Nephron progenitor cell (in vitro differentiated cells): ENCODE measurements at regions not wholly inside any gene's neighbourhood (a gene's known extent, or its start where the extent isn't known, plus 50 kb on each side); places are given as distances from the start of the nearest gene placed in this dataset.

ENCODE experiments used
- DNase-seq: peaks from one replicate; pipeline ENCODE4 v3.0.0; 2021
- H3K27ac Mint-ChIP-seq: 2 replicates; pipeline ENCODE4 v1.8.0; 2021; ENCODE audit warnings: mild to moderate bottlenecking, moderate library complexity, mixed read lengths
- H3K27me3 Mint-ChIP-seq: 2 replicates; pipeline ENCODE4 v1.8.0; 2021; ENCODE audit warnings: mild to moderate bottlenecking, low read depth, mixed read lengths; ENCODE audit not compliant: poor library complexity
- H3K36me3 Mint-ChIP-seq: 2 replicates; pipeline ENCODE4 v1.8.0; 2021; ENCODE audit warnings: low read depth, mixed read lengths
- H3K4me1 Mint-ChIP-seq: 2 replicates; pipeline ENCODE4 v1.8.0; 2021; ENCODE audit warnings: mixed read lengths
- H3K4me3 Mint-ChIP-seq: 2 replicates; pipeline ENCODE4 v1.8.0; 2021; ENCODE audit warnings: mild to moderate bottlenecking, moderate library complexity, mixed read lengths
- H3K9me3 Mint-ChIP-seq: 2 replicates; pipeline ENCODE4 v1.8.0; 2021; ENCODE audit warnings: mild to moderate bottlenecking, moderate library complexity, mixed read lengths
- TF ChIP-seq, protein P1 (sequence below): fragments of 200-600 bp; sonication (generic); IDR thresholded peaks from 2 replicates; pipeline ENCODE4 v1.5.0; 2021; ENCODE audit warnings: antibody characterized with exemption

DNA sequence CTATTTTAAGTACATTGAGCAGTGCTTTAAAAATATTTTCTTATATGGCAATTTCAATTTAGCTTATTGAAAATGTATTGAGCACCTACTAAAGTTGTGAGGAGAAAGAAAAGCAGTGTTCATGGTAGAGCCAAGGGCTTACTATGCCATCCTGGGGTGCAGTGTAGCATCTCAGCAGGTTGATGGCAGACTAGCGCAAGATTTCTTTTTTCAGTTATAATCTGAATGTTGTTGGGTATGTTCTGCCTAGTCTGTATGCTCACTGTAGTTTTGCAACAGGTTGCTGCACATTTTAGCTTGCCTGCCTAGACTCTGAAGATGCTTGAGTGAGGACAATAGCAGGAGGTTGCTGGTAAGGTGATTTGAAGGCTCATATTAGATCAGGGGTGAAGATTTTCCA is 103.1 kb upstream of the UNC13C start:
- peaks cover 6% of the 10 kb centered on the region for H3K9me3 Mint-ChIP-seq
- H3K36me3 Mint-ChIP-seq, result no peaks in the 10 kb centered on the region
- TF ChIP-seq, protein P1, sequence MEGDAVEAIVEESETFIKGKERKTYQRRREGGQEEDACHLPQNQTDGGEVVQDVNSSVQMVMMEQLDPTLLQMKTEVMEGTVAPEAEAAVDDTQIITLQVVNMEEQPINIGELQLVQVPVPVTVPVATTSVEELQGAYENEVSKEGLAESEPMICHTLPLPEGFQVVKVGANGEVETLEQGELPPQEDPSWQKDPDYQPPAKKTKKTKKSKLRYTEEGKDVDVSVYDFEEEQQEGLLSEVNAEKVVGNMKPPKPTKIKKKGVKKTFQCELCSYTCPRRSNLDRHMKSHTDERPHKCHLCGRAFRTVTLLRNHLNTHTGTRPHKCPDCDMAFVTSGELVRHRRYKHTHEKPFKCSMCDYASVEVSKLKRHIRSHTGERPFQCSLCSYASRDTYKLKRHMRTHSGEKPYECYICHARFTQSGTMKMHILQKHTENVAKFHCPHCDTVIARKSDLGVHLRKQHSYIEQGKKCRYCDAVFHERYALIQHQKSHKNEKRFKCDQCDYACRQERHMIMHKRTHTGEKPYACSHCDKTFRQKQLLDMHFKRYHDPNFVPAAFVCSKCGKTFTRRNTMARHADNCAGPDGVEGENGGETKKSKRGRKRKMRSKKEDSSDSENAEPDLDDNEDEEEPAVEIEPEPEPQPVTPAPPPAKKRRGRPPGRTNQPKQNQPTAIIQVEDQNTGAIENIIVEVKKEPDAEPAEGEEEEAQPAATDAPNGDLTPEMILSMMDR, result no peak
- H3K27me3 Mint-ChIP-seq, result peaks cover 15% of the 10 kb centered on the region
- no peak overlapping the region for H3K27ac Mint-ChIP-seq
- H3K4me3 Mint-ChIP-seq, result no peak overlapping the region
- H3K4me1 Mint-ChIP-seq, result no peaks in the 10 kb centered on the region
- no peak for DNase-seq

- Mint-ChIP-seq H3K27ac (no peak overlapping the region), H3K27me3 (peaks cover 14% of the 10 kb centered on the region), H3K9me3 (peaks cover 18% of the 10 kb centered on the region), H3K36me3 (no peaks in the 10 kb centered on the region), H3K4me1 (no peaks in the 10 kb centered on the region), H3K4me3 (no peak overlapping the region)
- TF ChIP-seq, protein P1, result no peak
- DNase-seq, result no peak
Observed at GRCh38 chr15:53872410-53872809, 105.8 kb upstream of the UNC13C start.

GRCh38 chr15:53869806-53870073 is 108.5 kb upstream of the UNC13C start:
- H3K36me3 Mint-ChIP-seq, result no peaks in the 10 kb centered on the region
- no peaks in the 10 kb centered on the region for H3K4me1 Mint-ChIP-seq
- H3K27me3 Mint-ChIP-seq, result peaks cover 11% of the 10 kb centered on the region
- H3K27ac Mint-ChIP-seq, result no peak overlapping the region
- no peak for DNase-seq
- TF ChIP-seq, protein P1, result no peak
- H3K9me3 Mint-ChIP-seq, result peaks cover 18% of the 10 kb centered on the region
- no peak overlapping the region for H3K4me3 Mint-ChIP-seq

GRCh38 chr15:53869044-53869805 is 109.0 kb upstream of the UNC13C start:
- no peak overlapping the region for H3K4me3 Mint-ChIP-seq
- H3K4me1 Mint-ChIP-seq, result no peaks in the 10 kb centered on the region
- TF ChIP-seq, protein P1, result no peak
- H3K9me3 Mint-ChIP-seq, result peaks cover 18% of the 10 kb centered on the region
- H3K36me3 Mint-ChIP-seq, result no peaks in the 10 kb centered on the region
- H3K27me3 Mint-ChIP-seq, result peaks cover 11% of the 10 kb centered on the region
- peak; percentile 12 for DNase-seq
- no peak overlapping the region for H3K27ac Mint-ChIP-seq

- no peaks in the 10 kb centered on the region for H3K9me3 Mint-ChIP-seq
- no peaks in the 10 kb centered on the region for H3K36me3 Mint-ChIP-seq
- no peak for DNase-seq
- no peaks in the 10 kb centered on the region for H3K4me1 Mint-ChIP-seq
- no peak overlapping the region for H3K27ac Mint-ChIP-seq
- H3K27me3 Mint-ChIP-seq, result no peaks in the 10 kb centered on the region
- TF ChIP-seq, protein P1, result no peak
- no peak overlapping the region for H3K4me3 Mint-ChIP-seq
Observed at GRCh38 chr15:53862386-53862785, 102.9 kb upstream of the WDR72 start.

DNA sequence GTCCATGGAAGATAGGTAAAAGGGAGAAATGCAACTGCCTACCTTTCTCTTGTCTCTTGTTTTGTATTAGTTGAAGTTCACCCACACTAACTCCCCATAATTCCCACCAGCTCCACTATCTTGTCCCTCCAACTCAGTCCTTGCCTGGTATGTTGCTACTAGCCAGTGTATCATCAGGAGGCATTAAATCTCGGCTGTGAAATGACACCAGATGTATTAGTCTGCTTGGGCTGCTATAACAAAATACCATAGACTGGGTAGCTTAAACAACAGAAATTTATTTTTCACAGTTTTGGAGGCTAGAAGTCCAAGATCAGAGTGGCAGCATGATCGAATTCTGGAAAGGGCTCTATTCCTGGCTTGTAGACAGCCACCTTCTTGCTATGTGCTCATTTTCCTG is 102.3 kb upstream of the WDR72 start:
- no peak overlapping the region for H3K4me3 Mint-ChIP-seq
- H3K4me1 Mint-ChIP-seq, result no peaks in the 10 kb centered on the region
- no peaks in the 10 kb centered on the region for H3K36me3 Mint-ChIP-seq
- H3K9me3 Mint-ChIP-seq, result no peaks in the 10 kb centered on the region
- TF ChIP-seq, protein P1, result no peak
- no peak overlapping the region for H3K27ac Mint-ChIP-seq
- no peaks in the 10 kb centered on the region for H3K27me3 Mint-ChIP-seq
- no peak for DNase-seq
